Activated CD4-positive, alpha-beta T cell treated with anti-CD3 and anti-CD28 coated beads, Interleukin-10, Interleukin-2, amounts not matched to agents 100 ng/mL and 50 ng/mL, durations not matched to agents 16 hours and 8 hours (primary cell): ENCODE measurements at regions not wholly inside any gene's neighbourhood (a gene's known extent, or its start where the extent isn't known, plus 50 kb on each side); places are given as distances from the start of the nearest gene placed in this dataset.

Experiments
- DNase-seq: peaks from one replicate; pipeline ENCODE4 v3.0.0-alpha.2; 2020

GRCh38 chr11:70575396-70576060 is 177.2 kb downstream of the CTTN start:
- DNase-seq: no peak

DNA sequence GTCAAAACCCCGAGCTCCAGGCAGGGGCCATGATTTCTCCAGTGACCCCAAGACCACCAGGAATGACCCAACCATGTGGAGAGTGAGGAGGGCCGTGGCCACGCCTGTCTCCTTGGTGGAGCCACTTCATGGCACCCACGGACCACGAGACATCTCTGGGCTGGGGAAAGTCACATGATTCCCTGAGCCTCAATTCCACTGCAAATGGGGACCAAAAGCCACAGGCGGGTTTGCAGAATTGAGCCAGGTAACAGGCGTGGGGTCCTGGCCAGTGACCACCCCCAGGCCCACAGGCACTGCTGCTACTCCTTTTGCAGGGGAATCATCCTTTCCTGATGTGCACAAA is 178.9 kb downstream of the CTTN start:
- no peak for DNase-seq

- no peak for DNase-seq
Measured at GRCh38 chr11:70577948-70578347, 179.6 kb downstream of the CTTN start.

DNA sequence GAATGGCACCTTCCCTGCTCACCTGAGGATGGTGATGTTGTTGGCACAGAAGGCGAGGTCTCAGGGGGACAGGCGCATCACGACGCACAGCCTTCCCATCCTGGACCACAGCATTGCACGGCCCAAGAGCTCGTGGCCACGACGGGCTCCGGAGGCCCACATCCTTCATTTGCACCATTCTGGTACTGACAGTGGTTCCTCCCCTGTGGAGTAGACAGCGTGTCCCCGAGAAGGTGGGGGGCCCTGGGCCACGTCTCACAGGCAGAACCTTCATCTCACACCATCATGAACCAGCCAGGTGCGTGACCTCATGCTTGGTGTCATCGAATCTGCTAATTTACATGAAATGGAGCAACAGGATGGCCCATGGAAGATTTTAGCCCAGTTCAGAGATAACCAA is 180.0 kb downstream of the CTTN start:
- no peak for DNase-seq

- no peak for DNase-seq
Measured at GRCh38 chr11:70578831-70579230, 180.5 kb downstream of the CTTN start.

DNA sequence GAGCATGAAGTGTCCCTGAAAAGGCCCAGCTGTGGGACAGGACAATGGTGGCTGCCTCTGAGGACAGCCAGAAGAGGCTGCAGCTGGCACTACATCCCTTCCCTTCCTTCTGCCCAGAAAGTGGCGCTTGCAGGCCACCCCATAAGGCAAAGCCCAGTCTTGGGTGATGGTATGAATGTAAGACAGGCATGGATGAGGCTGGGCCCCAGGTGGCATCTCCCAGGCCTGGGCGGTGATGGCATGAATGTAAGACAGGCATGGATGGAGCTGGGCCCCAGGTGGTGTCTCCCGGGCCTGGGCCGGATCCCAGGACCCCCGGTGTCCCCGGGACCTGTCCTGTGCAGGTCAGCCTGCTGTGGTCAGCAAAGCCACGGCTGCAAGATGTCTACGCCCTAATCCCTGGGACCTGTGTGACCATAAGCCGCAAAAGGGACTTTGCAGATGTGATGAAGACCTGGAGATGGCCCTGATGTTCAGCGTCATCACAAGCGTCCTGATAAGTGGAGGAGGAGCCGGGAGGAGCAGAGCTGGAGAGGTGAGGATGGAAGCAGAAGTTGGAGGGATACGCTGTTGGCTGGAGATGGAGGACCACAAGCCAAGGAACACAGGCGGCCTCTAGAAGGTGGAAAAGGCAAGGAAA is 181.1 kb downstream of the CTTN start:
- no peak for DNase-seq

- no peak for DNase-seq
Measured at GRCh38 chr11:70580036-70580805, 181.9 kb downstream of the CTTN start.

GRCh38 chr11:70581991-70582885 is 183.9 kb downstream of the CTTN start:
- DNase-seq: no peak

GRCh38 chr11:70582886-70583641 is 184.7 kb downstream of the CTTN start:
- DNase-seq: no peak

DNA sequence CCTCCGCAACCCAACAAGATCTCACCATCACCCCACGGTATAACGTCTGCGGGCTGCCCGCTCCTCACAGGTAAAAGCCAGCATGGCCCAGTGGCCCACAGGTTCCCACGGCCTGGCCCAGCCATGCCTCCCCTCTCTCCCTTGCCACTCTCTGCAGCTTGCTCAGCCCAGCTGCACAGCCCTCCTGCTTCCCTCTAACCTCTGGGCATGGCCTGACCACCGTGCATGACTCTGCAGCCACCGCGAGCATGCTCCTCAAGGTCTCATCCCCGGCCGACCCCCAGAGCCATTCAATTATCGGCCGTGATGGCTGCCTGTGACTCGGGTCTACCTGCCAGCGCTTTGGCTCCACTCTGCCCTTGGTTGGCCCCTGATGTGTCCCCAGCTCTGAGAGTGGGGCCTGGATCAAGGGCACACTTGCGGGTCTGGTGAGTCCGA is 185.5 kb downstream of the CTTN start:
- DNase-seq: no peak

- DNase-seq: no peak
Measured at GRCh38 chr11:70584498-70585235, 186.3 kb downstream of the CTTN start.

GRCh38 chr11:70585236-70585545 is 186.9 kb downstream of the CTTN start:
- no peak for DNase-seq

GRCh38 chr11:70586261-70587074 is 188.1 kb downstream of the CTTN start:
- no peak for DNase-seq

GRCh38 chr11:70587075-70587389 is 188.7 kb downstream of the CTTN start:
- no peak for DNase-seq

- DNase-seq: peak; percentile 35
Measured at GRCh38 chr11:70590356-70590991, 192.1 kb downstream of the CTTN start.

GRCh38 chr11:70592641-70593165 is 194.4 kb downstream of the CTTN start:
- no peak for DNase-seq

DNA sequence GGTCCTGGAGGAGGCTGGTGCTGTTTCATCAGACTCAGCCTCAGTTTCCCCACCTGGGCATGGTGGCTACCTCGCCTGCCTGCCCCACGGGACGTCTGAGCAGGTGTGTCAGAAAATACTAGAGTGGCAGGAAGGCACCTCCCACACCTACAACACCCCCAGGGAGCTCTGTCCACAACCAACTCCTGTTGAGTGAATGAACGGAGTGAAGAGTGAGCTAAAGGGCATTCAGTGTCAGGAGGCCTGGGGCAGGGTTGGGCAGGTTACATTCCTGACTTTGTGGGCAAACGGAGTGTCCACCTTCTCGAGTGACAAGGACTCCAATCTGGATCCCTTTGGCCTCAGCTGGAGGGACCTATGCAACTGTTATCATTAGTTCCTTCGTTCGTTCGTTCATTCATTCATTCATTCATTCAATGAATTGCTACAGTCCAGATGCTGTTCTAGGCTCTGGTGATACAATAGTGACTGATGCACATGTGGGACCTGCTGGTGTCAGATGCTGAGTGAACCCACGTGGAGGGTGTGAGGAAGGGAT is 195.2 kb downstream of the CTTN start:
- DNase-seq: no peak

DNA sequence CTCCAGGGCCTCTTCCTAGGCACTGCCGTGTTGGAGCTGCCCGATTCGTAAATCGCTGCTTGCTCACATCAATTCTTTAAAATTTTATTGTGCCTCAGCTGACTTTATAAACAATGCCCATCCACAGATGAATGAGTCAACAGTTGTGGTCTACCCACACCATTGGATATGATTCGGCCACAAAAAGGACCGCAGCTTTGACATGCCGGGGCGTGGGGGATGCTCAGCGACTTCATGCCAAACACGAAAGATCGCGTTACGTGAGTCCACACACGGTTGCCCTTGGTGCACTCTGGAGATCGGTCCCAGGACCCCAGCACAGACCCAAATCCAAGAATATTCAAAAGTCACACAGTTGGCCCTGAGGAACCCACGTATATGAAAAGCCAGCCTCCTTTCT is 195.7 kb downstream of the CTTN start:
- DNase-seq: no peak

- DNase-seq: no peak
Measured at GRCh38 chr11:70594606-70595005, 196.3 kb downstream of the CTTN start.

DNA sequence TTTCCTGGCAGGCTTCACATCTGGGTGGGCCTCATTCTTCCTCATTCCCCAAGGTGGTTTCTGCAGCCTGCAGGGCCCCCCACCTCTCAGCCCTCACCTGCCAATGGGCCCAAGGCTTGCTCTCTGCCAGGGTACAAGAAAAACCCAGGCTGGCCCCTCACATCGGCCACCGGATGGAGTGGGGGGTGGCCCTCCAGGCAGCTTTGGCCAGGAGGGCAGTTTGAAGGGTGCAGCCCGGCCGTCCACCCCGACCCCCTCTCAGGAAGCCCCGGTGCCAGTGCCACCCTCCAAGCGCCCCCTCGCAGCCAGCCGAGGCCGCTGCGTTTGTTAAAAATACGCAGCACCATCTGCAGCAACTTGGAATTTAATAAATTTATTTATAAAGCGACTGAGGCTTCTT is 196.7 kb downstream of the CTTN start:
- DNase-seq: no peak
